ENCODE measurements at regions not wholly inside any gene's neighbourhood (a gene's known extent, or its start where the extent isn't known, plus 50 kb on each side); places are given as distances from the start of the nearest gene placed in this dataset.

DNA sequence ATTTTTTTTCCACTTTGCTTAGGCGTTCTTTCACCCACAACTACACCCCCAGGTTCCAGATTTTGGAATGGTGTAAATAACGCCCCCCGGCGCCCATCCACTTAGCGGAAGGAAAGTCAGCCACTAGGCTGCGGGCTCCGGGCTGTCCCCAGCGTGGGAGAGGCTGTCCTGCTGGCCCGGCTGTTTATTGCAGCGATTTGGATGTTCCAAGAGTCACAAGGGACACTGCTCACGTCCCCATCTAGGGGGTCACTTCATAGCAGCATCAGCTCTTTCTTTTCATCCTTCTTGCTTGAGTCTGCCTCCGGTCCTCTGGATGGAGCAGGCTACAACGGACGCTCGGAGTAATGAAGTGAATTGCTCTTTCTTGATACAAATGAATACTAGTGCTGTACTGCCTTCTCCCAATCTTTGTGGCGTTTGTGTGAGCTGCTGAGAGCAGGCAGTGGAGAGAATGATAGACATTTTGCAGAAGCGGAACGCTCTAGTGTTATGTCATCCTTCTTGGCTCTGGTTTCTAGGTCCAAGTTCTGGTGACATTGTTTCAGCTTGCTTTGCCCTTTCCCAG is 50.7 kb upstream of the PAIP2B start:
- DNase-seq (ENCODE audit: low read depth): peak; percentile 55

- no peak for DNase-seq (ENCODE audit: low read depth)
These were observed 50.2 kb upstream of the PAIP2B start for GRCh38 chr2:71277147-71277475.

DNA sequence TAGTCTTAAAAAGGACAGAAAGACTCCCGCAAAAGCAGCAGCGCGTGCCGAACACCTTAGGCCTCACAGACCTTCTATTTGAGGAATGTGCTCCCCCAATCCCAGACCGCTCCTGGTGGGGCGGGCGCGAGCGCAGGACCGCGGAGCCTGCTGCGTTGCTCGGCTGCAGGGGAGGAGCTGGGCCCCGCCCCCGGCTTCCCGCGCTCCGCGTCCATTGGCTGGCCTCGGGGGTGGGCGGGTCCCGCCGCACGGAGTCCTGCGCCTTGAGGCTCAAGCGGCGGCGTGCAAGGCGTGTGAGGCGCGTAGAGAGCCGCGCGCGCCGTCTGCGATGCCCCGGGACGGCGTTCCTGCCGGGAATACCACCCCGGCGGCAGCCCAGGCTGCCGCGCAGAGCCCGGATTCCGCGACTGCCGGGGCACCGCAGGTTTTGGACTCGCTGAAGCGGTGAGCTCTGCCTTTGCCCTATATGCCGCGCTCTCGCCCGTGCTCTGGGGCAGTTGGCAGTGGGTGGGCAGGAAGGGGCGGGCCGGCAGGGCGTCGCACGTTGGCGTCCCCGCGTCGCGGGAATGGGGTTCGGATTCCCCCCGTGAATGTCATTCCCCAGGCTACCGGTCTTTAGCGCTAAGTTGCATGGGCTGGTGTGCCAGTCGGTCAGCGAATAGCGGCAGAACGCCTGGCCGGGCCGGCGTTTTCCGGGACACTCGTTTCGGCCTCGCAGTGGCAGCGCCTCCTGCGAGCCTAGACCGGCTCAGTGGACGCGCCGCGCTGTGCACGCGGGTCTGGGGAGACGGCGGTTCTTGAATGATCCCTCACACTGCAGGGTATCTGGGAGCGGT is 49.6 kb upstream of the PAIP2B start:
- DNase-seq (ENCODE audit: low read depth): peak; percentile 88

Data from LHCN-M2 (cell line).